HepG2 (cell line): ENCODE measurements at regions not wholly inside any gene's neighbourhood (a gene's known extent, or its start where the extent isn't known, plus 50 kb on each side); places are given as distances from the start of the nearest gene placed in this dataset.

Experiments used
- ATAC-seq: fragments of 200-7000 bp; cut with Tn5 transposase; 3 replicates; pipeline ENCODE4 v1.9.1; 2020; ENCODE audit warnings: mild to moderate bottlenecking, moderate library complexity
- BruUV-seq: library from RNA; stranded (reverse); fragments of 400-500 nt; replicated peaks from 2 replicates; lab custom pipeline; 2021; lab: Mats Ljungman, UMichigan
- CTCF ChIA-PET: fragments of 300-600 bp; formaldehyde crosslinking; extraction: SDS; loops from one replicate; lab custom pipeline; 2021; ENCODE audit warnings: low total read pairs, inconsistent platforms, low intra/inter-chr PET ratio; lab: Yijun Ruan, JAX
- POLR2A ChIA-PET: fragments of 350-600 bp; sonication (Branson Sonifier 250); formaldehyde crosslinking; loops from one replicate; lab custom pipeline; 2020; ENCODE audit warnings: antibody characterized with exemption, inconsistent platforms; lab: Yijun Ruan, JAX
- DNase-seq: peaks from one replicate; pipeline ENCODE4 v3.0.0-alpha.2; 2015; ENCODE audit warnings: low spot score
- FAIRE-seq: peaks from 3 replicates; lab custom pipeline; 2011; peaks lifted over from hg19 to GRCh38; lab: Jason Lieb, UNC
- H2AFZ ChIP-seq: one replicate; pipeline ENCODE4 v1.6.1; 2011; ENCODE audit warnings: low read length, inconsistent platforms
- H3K27ac ChIP-seq: fragments of 300-600 bp; 3 replicates; pipeline ENCODE4 v1.8.0; 2011; ENCODE audit warnings: mixed run types, mild to moderate bottlenecking, mixed read lengths, low read length, inconsistent platforms; ENCODE audit not compliant: insufficient read depth; ENCODE audit errors: extremely low read length
- H3K27me3 ChIP-seq, 2 experiments: fragments of 200-600 bp in 1 of 2; 2 replicates in 1 of 2; 3 replicates in 1 of 2; pipeline versions ENCODE4 v1.6.0 to v1.8.0; 2011; ENCODE audit warnings: low read length in 2 of 2, mild to moderate bottlenecking in 2 of 2, moderate library complexity in 2 of 2, inconsistent platforms in 1 of 2; ENCODE audit not compliant: insufficient read depth in 2 of 2, control insufficient read depth in 1 of 2
- H3K36me3 ChIP-seq, 2 experiments: fragments of 200-600 bp in 1 of 2; replicated peaks in 1 of 2; 2 replicates in 1 of 2; 3 replicates in 1 of 2; pipeline versions ENCODE4 v1.5.1 to v1.8.0; 2011; ENCODE audit warnings: low read length in 2 of 2, inconsistent platforms in 1 of 2; ENCODE audit not compliant: insufficient read depth in 2 of 2, control insufficient read depth in 1 of 2
- H3K4me1 ChIP-seq: 2 replicates; pipeline ENCODE4 v1.5.1; 2012; ENCODE audit warnings: low read length, inconsistent platforms; ENCODE audit not compliant: insufficient read depth
- H3K4me2 ChIP-seq: 2 replicates; pipeline ENCODE4 v1.6.0; 2011; ENCODE audit warnings: low read depth, low read length, inconsistent platforms
- H3K4me3 ChIP-seq, 3 experiments: fragments of 200-600 bp in 1 of 3; sonication (generic), shearing (Covaris generic) in 1 of 3; replicated peaks in 1 of 3; 2 replicates each; pipeline ENCODE4 v1.5.1; 2011 to 2016; ENCODE audit warnings: low read length in 3 of 3, inconsistent platforms in 2 of 3, low read depth in 2 of 3, mild to moderate bottlenecking in 2 of 3, control low read depth in 1 of 3, mixed read lengths in 1 of 3; ENCODE audit not compliant: insufficient read depth in 1 of 3
- H3K79me2 ChIP-seq: one replicate; pipeline ENCODE4 v1.6.1; 2011; ENCODE audit warnings: low read length, inconsistent platforms; ENCODE audit not compliant: insufficient read depth
- H3K9ac ChIP-seq: 2 replicates; pipeline ENCODE4 v1.6.0; 2011; ENCODE audit warnings: mild to moderate bottlenecking, low read depth, low read length, inconsistent platforms; ENCODE audit not compliant: insufficient read depth
- H3K9me3 ChIP-seq: 2 replicates; pipeline ENCODE4 v1.5.1; 2012; ENCODE audit warnings: mild to moderate bottlenecking, low read length
- H4K20me1 ChIP-seq: 2 replicates; pipeline ENCODE4 v1.6.0; 2011; ENCODE audit warnings: inconsistent platforms, mild to moderate bottlenecking, low read length, moderate library complexity; ENCODE audit not compliant: insufficient read depth
- AGO1 ChIP-seq: fragments of 200-400 bp; formaldehyde crosslinking; IDR thresholded peaks from 2 replicates; pipeline ENCODE4 v1.6.1; 2017; ENCODE audit warnings: mild to moderate bottlenecking, low read depth, low read length, moderate library complexity; ENCODE audit not compliant: poor library complexity, severe bottlenecking
- NPAS2 ChIP-seq: sonication (generic); formaldehyde crosslinking; IDR thresholded peaks from 2 replicates; pipeline ENCODE4 v1.8.0; 2022; ENCODE audit warnings: mild to moderate bottlenecking, missing genetic modification reagents, borderline replicate concordance
- SETDB1 ChIP-seq: sonication (generic); formaldehyde crosslinking; IDR thresholded peaks from 2 replicates; pipeline ENCODE4 v1.5.1; 2020; ENCODE audit warnings: missing genetic modification reagents, mild to moderate bottlenecking, borderline replicate concordance
- SMAD1 ChIP-seq: sonication (generic); formaldehyde crosslinking; IDR thresholded peaks from 2 replicates; pipeline ENCODE4 v1.4.0; 2020; ENCODE audit warnings: missing genetic modification reagents, low read depth, mild to moderate bottlenecking, borderline replicate concordance
- WGBS: methylation state at CpG from one replicate; pipeline ENCODE4 v1.1.6; 2017; ENCODE audit warnings: low lambda C conversion rate; 5-methylcytosine and 5-hydroxymethylcytosine counted together
- in situ Hi-C: cut with HindIII; loops from 2 replicates; pipeline ENCODE4 v1.10.0; 2017; ENCODE audit warnings: low pct_unique_long_range_greater_than_20kb; ENCODE audit not compliant: extremely low pct_ligation_motif_present
- intact Hi-C: fragments of 100-400 bp; cut with micrococcal nuclease; formaldehyde crosslinking; loops from one replicate; pipeline ENCODE4 v1.10.0; 2022; ENCODE audit not compliant: unreplicated experiment
- TF ChIP-seq, protein P1 (sequence below): sonication (generic); formaldehyde crosslinking; IDR thresholded peaks from 2 replicates; pipeline ENCODE4 v1.5.1; 2020; ENCODE audit warnings: missing genetic modification reagents, mild to moderate bottlenecking, borderline replicate concordance
- TF ChIP-seq, protein P2 (sequence below): sonication (generic); formaldehyde crosslinking; IDR thresholded peaks from 2 replicates; pipeline ENCODE4 v1.9.0; 2021; ENCODE audit warnings: missing genetic modification reagents, borderline replicate concordance
- TF ChIP-seq, protein P3 (sequence below): IDR thresholded peaks from 2 replicates; pipeline ENCODE4 v1.6.1; 2016; ENCODE audit warnings: low read depth, missing genetic modification reagents, missing compliant biosample characterization

DNA sequence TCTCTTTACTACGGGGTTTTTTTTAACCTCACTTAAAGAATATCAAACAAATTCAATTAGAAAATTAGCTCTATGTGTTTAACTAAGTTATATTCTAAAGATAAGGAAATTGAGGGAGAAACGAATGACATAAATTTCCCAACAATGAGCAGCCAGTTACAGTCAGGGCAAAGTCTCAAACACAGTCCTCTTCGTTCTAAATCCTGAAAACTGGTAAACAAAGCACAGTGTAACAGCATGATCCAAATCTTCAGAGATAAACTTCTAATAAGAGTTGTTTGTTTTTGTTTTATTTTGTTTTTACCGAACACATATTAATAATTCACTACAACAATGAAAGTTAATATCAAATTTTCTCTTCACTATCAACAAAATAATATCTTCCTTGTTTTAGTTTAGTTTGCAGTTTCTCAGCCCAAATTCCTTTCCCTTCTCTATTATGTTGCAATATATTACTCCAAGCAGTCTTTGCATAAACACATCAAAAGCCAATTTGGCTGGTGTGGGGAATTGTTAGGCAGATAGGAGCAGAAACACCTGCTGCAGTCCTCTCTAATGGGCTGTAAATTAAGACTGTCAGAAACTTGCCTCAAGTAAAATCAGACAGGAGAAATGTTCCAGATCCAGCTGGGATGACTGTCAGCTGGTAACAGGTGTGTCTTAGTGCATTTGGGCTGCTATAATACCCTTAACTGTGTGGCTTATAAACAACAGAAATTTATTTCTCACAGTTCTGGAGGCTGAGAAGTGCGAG, 106.5 kb upstream of the SGCG start (continued):
- TF ChIP-seq, protein P1, sequence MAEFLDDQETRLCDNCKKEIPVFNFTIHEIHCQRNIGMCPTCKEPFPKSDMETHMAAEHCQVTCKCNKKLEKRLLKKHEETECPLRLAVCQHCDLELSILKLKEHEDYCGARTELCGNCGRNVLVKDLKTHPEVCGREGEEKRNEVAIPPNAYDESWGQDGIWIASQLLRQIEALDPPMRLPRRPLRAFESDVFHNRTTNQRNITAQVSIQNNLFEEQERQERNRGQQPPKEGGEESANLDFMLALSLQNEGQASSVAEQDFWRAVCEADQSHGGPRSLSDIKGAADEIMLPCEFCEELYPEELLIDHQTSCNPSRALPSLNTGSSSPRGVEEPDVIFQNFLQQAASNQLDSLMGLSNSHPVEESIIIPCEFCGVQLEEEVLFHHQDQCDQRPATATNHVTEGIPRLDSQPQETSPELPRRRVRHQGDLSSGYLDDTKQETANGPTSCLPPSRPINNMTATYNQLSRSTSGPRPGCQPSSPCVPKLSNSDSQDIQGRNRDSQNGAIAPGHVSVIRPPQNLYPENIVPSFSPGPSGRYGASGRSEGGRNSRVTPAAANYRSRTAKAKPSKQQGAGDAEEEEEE (CRISPR knock-in tag): no peak
- TF ChIP-seq NPAS2 (CRISPR knock-in tag): no peak
- TF ChIP-seq SMAD1 (CRISPR knock-in tag): no peak
- no peak for TF ChIP-seq SETDB1 (CRISPR knock-in tag)

DNA sequence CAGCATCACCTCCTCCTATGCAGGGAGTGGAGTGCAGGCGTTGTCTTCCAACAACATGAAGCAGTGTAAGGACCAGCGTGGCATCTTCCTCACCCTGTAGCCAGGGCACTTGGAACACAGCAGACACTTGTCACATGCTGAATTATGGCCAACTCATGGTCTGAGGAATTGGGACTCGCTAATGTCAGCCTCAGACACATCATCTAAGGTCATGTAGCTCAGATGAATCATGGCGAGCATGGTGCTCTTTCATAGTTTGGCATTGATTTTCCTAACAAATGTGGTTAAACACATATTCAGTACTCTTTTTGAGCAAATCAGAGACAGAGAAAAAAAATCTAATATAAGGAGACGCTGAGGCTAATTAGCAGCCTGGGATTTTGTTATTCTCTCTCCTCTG, 99.6 kb upstream of the SGCG start:
- ATAC-seq: no peak
- in situ Hi-C loops (no loop called here), intact Hi-C loops (no loop called here)
- no peaks in the 10 kb centered on the region for H3K4me1 ChIP-seq
- ChIA-PET CTCF (no interaction called here), POLR2A (no interaction called here)
- H3K36me3 ChIP-seq: no peaks in the 10 kb centered on the region
- no peaks in the 10 kb centered on the region for H4K20me1 ChIP-seq
- H3K9ac ChIP-seq: no peak overlapping the region
- H3K4me2 ChIP-seq: no peak overlapping the region
- no peaks in the 10 kb centered on the region for H3K79me2 ChIP-seq
- H2AFZ ChIP-seq: no peak overlapping the region
- no peak overlapping the region for H3K27ac ChIP-seq
- no peak for FAIRE-seq
- no peak for DNase-seq
- H3K27me3 ChIP-seq: no peaks in the 10 kb centered on the region
- 12% methylated on average over 5 of the region's 5 CpGs for WGBS
- no TSS peak for BruUV-seq
- H3K4me3 ChIP-seq: no peak overlapping the region
- TF ChIP-seq AGO1: no peak
- TF ChIP-seq, protein P2, sequence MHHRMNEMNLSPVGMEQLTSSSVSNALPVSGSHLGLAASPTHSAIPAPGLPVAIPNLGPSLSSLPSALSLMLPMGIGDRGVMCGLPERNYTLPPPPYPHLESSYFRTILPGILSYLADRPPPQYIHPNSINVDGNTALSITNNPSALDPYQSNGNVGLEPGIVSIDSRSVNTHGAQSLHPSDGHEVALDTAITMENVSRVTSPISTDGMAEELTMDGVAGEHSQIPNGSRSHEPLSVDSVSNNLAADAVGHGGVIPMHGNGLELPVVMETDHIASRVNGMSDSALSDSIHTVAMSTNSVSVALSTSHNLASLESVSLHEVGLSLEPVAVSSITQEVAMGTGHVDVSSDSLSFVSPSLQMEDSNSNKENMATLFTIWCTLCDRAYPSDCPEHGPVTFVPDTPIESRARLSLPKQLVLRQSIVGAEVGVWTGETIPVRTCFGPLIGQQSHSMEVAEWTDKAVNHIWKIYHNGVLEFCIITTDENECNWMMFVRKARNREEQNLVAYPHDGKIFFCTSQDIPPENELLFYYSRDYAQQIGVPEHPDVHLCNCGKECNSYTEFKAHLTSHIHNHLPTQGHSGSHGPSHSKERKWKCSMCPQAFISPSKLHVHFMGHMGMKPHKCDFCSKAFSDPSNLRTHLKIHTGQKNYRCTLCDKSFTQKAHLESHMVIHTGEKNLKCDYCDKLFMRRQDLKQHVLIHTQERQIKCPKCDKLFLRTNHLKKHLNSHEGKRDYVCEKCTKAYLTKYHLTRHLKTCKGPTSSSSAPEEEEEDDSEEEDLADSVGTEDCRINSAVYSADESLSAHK (CRISPR knock-in tag): no peak
- TF ChIP-seq, protein P3, sequence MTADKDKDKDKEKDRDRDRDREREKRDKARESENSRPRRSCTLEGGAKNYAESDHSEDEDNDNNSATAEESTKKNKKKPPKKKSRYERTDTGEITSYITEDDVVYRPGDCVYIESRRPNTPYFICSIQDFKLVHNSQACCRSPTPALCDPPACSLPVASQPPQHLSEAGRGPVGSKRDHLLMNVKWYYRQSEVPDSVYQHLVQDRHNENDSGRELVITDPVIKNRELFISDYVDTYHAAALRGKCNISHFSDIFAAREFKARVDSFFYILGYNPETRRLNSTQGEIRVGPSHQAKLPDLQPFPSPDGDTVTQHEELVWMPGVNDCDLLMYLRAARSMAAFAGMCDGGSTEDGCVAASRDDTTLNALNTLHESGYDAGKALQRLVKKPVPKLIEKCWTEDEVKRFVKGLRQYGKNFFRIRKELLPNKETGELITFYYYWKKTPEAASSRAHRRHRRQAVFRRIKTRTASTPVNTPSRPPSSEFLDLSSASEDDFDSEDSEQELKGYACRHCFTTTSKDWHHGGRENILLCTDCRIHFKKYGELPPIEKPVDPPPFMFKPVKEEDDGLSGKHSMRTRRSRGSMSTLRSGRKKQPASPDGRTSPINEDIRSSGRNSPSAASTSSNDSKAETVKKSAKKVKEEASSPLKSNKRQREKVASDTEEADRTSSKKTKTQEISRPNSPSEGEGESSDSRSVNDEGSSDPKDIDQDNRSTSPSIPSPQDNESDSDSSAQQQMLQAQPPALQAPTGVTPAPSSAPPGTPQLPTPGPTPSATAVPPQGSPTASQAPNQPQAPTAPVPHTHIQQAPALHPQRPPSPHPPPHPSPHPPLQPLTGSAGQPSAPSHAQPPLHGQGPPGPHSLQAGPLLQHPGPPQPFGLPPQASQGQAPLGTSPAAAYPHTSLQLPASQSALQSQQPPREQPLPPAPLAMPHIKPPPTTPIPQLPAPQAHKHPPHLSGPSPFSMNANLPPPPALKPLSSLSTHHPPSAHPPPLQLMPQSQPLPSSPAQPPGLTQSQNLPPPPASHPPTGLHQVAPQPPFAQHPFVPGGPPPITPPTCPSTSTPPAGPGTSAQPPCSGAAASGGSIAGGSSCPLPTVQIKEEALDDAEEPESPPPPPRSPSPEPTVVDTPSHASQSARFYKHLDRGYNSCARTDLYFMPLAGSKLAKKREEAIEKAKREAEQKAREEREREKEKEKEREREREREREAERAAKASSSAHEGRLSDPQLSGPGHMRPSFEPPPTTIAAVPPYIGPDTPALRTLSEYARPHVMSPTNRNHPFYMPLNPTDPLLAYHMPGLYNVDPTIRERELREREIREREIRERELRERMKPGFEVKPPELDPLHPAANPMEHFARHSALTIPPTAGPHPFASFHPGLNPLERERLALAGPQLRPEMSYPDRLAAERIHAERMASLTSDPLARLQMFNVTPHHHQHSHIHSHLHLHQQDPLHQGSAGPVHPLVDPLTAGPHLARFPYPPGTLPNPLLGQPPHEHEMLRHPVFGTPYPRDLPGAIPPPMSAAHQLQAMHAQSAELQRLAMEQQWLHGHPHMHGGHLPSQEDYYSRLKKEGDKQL: no peak
- H3K9me3 ChIP-seq: no peaks in the 10 kb centered on the region
